Esophagus muscularis mucosa (tissue), 4 donors: ENCODE measurements at regions not wholly inside any gene's neighbourhood (a gene's known extent, or its start where the extent isn't known, plus 50 kb on each side); places are given as distances from the start of the nearest gene placed in this dataset.
"Not testable (repeated sequence)": the region's sequence is repeated elsewhere in the genome, so short reads cannot be mapped to it uniquely, and the experiment has no call there.

Experiments
- DNase-seq: peaks from one replicate; pipeline ENCODE4 v3.0.0-alpha.2; 2017; ENCODE audit errors: extremely low spot score
- H3K27ac ChIP-seq, 4 donors: fragments of 200-600 bp; sonication (generic); replicated peaks in 1 of 4; 1 replicate in 3 of 4; 2 replicates in 1 of 4; pipeline ENCODE4 v1.5.1; 2016 to 2019; ENCODE audit warnings: mild to moderate bottlenecking in 1 of 4
- H3K27me3 ChIP-seq, 4 donors: fragments of 200-600 bp; sonication (generic); one replicate each; pipeline versions ENCODE4 v1.5.1 to v1.6.0; 2016 to 2019
- H3K36me3 ChIP-seq, 4 donors: fragments of 200-600 bp; sonication (generic); one replicate each; pipeline ENCODE4 v1.5.1; 2016 to 2019
- H3K4me1 ChIP-seq, 4 donors: fragments of 200-600 bp; sonication (generic); one replicate each; pipeline ENCODE4 v1.5.1; 2016 to 2019
- H3K4me3 ChIP-seq, 4 donors: fragments of 200-600 bp; sonication (generic); 1 replicate in 2 of 4; 2 replicates in 2 of 4; pipeline ENCODE4 v1.5.1; 2016 to 2019; ENCODE audit warnings: mild to moderate bottlenecking in 4 of 4, moderate library complexity in 1 of 4
- H3K9me3 ChIP-seq, 4 donors: fragments of 200-600 bp; sonication (generic); 1 replicate in 3 of 4; 2 replicates in 1 of 4; pipeline ENCODE4 v1.5.1; 2016 to 2019
- EP300 ChIP-seq: sonication (generic); formaldehyde crosslinking; IDR thresholded peaks from one replicate; pipeline ENCODE4 v1.6.1; 2017; ENCODE audit warnings: antibody characterized with exemption
- POLR2A ChIP-seq: fragments of 450-650 bp; IDR thresholded peaks from one replicate; pipeline ENCODE4 v1.6.1; 2017; ENCODE audit warnings: antibody characterized with exemption, moderate library complexity, mild to moderate bottlenecking, low read depth
- POLR2AphosphoS5 ChIP-seq, 2 donors: sonication (generic); formaldehyde crosslinking; IDR thresholded peaks; one replicate each; pipeline ENCODE4 v1.6.1; 2017; ENCODE audit warnings: antibody characterized with exemption in 2 of 2
- WGBS: methylation state at CpG from one replicate; pipeline ENCODE4 v1.1.5; 2018; 5-methylcytosine and 5-hydroxymethylcytosine counted together
- intact Hi-C: fragments of 100-400 bp; cut with DNase I; formaldehyde crosslinking; loops from one replicate; pipeline ENCODE4 v1.15.1; 2023
- TF ChIP-seq, protein P1 (sequence below), 3 experiments: fragments of 200-600 bp in 2 of 3; fragments of 450-650 bp in 1 of 3; sonication (generic) in 2 of 3; IDR thresholded peaks; one replicate each; pipeline ENCODE4 v1.5.1; 2017 to 2019; ENCODE audit warnings: antibody characterized with exemption in 3 of 3, mild to moderate bottlenecking in 2 of 3, moderate library complexity in 1 of 3

- H3K27me3 ChIP-seq: no peaks in the 10 kb centered on the region
- WGBS: 58% methylated on average over 1 of the region's 1 CpG
- intact Hi-C loops: no loop called here
- DNase-seq: no peak
- H3K9me3 ChIP-seq: no peaks in the 10 kb centered on the region
- H3K4me1 ChIP-seq: no peaks in the 10 kb centered on the region
- TF ChIP-seq, protein P1, sequence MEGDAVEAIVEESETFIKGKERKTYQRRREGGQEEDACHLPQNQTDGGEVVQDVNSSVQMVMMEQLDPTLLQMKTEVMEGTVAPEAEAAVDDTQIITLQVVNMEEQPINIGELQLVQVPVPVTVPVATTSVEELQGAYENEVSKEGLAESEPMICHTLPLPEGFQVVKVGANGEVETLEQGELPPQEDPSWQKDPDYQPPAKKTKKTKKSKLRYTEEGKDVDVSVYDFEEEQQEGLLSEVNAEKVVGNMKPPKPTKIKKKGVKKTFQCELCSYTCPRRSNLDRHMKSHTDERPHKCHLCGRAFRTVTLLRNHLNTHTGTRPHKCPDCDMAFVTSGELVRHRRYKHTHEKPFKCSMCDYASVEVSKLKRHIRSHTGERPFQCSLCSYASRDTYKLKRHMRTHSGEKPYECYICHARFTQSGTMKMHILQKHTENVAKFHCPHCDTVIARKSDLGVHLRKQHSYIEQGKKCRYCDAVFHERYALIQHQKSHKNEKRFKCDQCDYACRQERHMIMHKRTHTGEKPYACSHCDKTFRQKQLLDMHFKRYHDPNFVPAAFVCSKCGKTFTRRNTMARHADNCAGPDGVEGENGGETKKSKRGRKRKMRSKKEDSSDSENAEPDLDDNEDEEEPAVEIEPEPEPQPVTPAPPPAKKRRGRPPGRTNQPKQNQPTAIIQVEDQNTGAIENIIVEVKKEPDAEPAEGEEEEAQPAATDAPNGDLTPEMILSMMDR (IDR thresholded peaks at IDR 0.05): no peak
- H3K27ac ChIP-seq: no peak overlapping the region
- H3K36me3 ChIP-seq: no peaks in the 10 kb centered on the region
- H3K4me3 ChIP-seq: no peak overlapping the region
These were observed 1159.4 kb upstream of the ADGRB3 start for GRCh38 chr6:67475700-67476099.

DNA sequence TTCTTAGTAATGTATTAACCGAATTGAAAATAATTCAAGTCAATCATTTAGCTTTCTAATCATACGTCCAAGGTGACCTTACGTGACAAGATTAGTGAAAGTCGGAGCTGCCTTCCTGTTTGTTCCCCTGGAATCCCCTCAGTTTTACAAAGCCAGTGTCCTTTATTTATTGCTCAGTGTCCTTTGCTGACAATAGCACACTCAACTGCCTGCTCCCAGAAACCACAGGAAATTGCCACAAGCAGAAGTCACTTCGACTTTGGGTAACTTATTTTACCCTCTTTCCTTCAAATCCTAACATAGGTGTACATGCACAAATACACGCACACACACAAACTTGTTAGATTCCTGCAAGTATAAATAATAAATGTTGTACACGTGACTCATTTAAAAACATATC lies 1167.7 kb upstream of the ADGRB3 start:
- intact Hi-C loops: no loop called here
- TF ChIP-seq POLR2A (no peak), EP300 (no peak), POLR2AphosphoS5 (IDR thresholded peaks at IDR 0.05) (no peak)
- TF ChIP-seq, protein P1 (IDR thresholded peaks at IDR 0.05): no peak
- 84% methylated on average over 7 of the region's 7 CpGs for WGBS
- no peak overlapping the region for H3K27ac ChIP-seq
- no peak for DNase-seq
- no peak overlapping the region for H3K4me3 ChIP-seq
- H3K9me3 ChIP-seq: no peaks in the 10 kb centered on the region
- no peaks in the 10 kb centered on the region for H3K36me3 ChIP-seq
- H3K27me3 ChIP-seq: no peaks in the 10 kb centered on the region
- H3K4me1 ChIP-seq: no peaks in the 10 kb centered on the region

DNA sequence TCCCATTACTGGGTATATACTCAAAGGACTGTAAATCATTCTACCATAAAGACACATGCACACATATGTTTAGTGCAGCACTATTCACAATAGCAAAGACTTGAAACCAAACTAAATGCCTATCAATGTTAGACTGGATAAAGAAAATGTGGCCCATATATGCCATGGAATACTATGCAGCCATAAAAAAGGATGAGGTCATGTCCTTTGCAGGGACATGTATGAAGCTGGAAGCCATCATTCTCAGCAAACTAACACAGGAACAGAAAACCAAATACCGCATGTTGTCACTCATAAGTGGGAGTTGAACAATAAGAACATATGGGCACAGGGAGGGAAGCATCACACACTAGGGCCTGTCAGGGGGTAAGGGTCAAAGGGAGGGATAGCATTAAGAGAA lies 1172.4 kb upstream of the ADGRB3 start:
- intact Hi-C loops, H3K4me1 ChIP-seq, H3K36me3 ChIP-seq, H3K27ac ChIP-seq, H3K27me3 ChIP-seq, H3K4me3 ChIP-seq, DNase-seq: not testable (repeated sequence)
- WGBS: 100% methylated on average over 1 of the region's 1 CpG
- H3K9me3 ChIP-seq: peaks cover 0 to 13% (median 12%) of the 10 kb centered on the region in 4 donors

GRCh38 chr6:67459556-67459955 lies 1175.5 kb upstream of the ADGRB3 start:
- Histone ChIP-seq H3K9me3 (peaks cover 0 to 15% (median 13%) of the 10 kb centered on the region in 4 donors), H3K4me3 (no peak overlapping the region), H3K27me3 (no peaks in the 10 kb centered on the region), H3K36me3 (no peaks in the 10 kb centered on the region), H3K27ac (no peak overlapping the region), H3K4me1 (no peaks in the 10 kb centered on the region)
- intact Hi-C loops: no loop called here
- DNase-seq: no peak
- WGBS: 85% methylated on average over 1 of the region's 1 CpG
- TF ChIP-seq POLR2A (no peak), POLR2AphosphoS5 (IDR thresholded peaks at IDR 0.05) (no peak), EP300 (no peak)
- TF ChIP-seq, protein P1 (IDR thresholded peaks at IDR 0.05): no peak

- H3K36me3 ChIP-seq: no peaks in the 10 kb centered on the region
- DNase-seq: no peak
- H3K27ac ChIP-seq: no peak overlapping the region
- TF ChIP-seq, protein P1 (IDR thresholded peaks at IDR 0.05): no peak
- no peak for TF ChIP-seq POLR2A
- TF ChIP-seq POLR2AphosphoS5 (IDR thresholded peaks at IDR 0.05): no peak
- no peak for TF ChIP-seq EP300
- H3K27me3 ChIP-seq: no peaks in the 10 kb centered on the region
- H3K4me1 ChIP-seq: no peaks in the 10 kb centered on the region
- no peak overlapping the region for H3K4me3 ChIP-seq
- intact Hi-C loops: no loop called here
- 93% methylated on average over 4 of the region's 4 CpGs for WGBS
- H3K9me3 ChIP-seq: peaks cover 0 to 15% (median 13%) of the 10 kb centered on the region in 4 donors
These were observed 1176.8 kb upstream of the ADGRB3 start for GRCh38 chr6:67458265-67458664.
